ENCODE measurements at regions not wholly inside any gene's neighbourhood (a gene's known extent, or its start where the extent isn't known, plus 50 kb on each side); places are given as distances from the start of the nearest gene placed in this dataset.

- no peaks in the 10 kb centered on the region for H3K36me3 ChIP-seq (ENCODE audit: insufficient read depth, low read length, poor library complexity, severe bottlenecking)
- ChIA-PET CTCF (no interaction called here), POLR2A (ENCODE audit: low non-redundant PET) (no interaction called here)
- no peak overlapping the region for H3K4me3 ChIP-seq (ENCODE audit: low read depth, low read length, poor library complexity, severe bottlenecking)
- DNase-seq (ENCODE audit: low spot score) = no peak
- H3K4me1 ChIP-seq (ENCODE audit: insufficient read depth, low read length, poor library complexity, severe bottlenecking) = peaks cover 10% of the 10 kb centered on the region
- no TSS peak for BruUV-seq (replicated peaks)
- H3K9me3 ChIP-seq (ENCODE audit: low read depth, low read length, poor library complexity, severe bottlenecking) = no peaks in the 10 kb centered on the region
- H3K27ac ChIP-seq (ENCODE audit: low read depth, low read length, poor library complexity, severe bottlenecking) = no peak overlapping the region
- intact Hi-C loops (cut with micrococcal nuclease; ENCODE audit: unreplicated experiment) = no loop called here
- H3K27me3 ChIP-seq (replicated peaks; ENCODE audit: insufficient read depth, low read depth, low read length, poor library complexity) = no peaks in the 10 kb centered on the region
- no peak for TF ChIP-seq EZH2 (IDR thresholded peaks at IDR 0.05; ENCODE audit: borderline replicate concordance, low read depth, low read length, poor library complexity, severe bottlenecking)
- no peak for TF ChIP-seq CTCF (conservative IDR thresholded peaks at IDR 0.05; ENCODE audit: low read depth, low read length)
Observed at GRCh38 chr11:15912291-15912690, 444.1 kb downstream of the SOX6 start.

DNA sequence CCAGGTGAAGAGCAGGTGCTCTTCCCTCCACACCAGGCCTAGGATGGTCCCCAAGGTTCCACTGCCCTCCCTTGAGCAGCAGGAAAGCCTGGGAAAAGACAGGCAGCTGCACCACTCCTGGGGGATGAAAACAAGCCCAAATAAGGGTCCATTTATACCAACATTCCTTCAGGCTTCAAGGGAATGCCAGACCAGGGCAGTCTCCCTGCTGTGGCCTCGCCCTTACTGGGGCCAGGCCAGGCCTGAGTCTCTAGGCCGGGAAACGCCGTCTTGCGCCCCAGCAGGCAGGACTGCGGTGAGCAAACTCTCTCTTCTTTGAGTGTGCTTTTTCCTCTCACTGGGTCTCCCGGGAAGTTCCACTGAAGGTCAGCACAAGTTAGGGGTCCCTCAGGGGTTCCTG, 443.5 kb downstream of the SOX6 start:
- Histone ChIP-seq H3K36me3 (ENCODE audit: insufficient read depth, low read length, poor library complexity, severe bottlenecking) (no peaks in the 10 kb centered on the region), H3K27ac (ENCODE audit: low read depth, low read length, poor library complexity, severe bottlenecking) (no peak overlapping the region), H3K27me3 (replicated peaks; ENCODE audit: insufficient read depth, low read depth, low read length, poor library complexity) (no peaks in the 10 kb centered on the region), H3K4me3 (ENCODE audit: low read depth, low read length, poor library complexity, severe bottlenecking) (no peak overlapping the region), H3K9me3 (ENCODE audit: low read depth, low read length, poor library complexity, severe bottlenecking) (no peaks in the 10 kb centered on the region), H3K4me1 (ENCODE audit: insufficient read depth, low read length, poor library complexity, severe bottlenecking) (peaks cover 10% of the 10 kb centered on the region)
- CTCF ChIA-PET = no interaction called here
- POLR2A ChIA-PET (ENCODE audit: low non-redundant PET) = no interaction called here
- no TSS peak for BruUV-seq (replicated peaks)
- no peak for DNase-seq (ENCODE audit: low spot score)
- no peak for TF ChIP-seq CTCF (conservative IDR thresholded peaks at IDR 0.05; ENCODE audit: low read depth, low read length)
- TF ChIP-seq EZH2 (IDR thresholded peaks at IDR 0.05; ENCODE audit: borderline replicate concordance, low read depth, low read length, poor library complexity, severe bottlenecking) = no peak
- intact Hi-C loops (cut with micrococcal nuclease; ENCODE audit: unreplicated experiment) = no loop called here

DNA sequence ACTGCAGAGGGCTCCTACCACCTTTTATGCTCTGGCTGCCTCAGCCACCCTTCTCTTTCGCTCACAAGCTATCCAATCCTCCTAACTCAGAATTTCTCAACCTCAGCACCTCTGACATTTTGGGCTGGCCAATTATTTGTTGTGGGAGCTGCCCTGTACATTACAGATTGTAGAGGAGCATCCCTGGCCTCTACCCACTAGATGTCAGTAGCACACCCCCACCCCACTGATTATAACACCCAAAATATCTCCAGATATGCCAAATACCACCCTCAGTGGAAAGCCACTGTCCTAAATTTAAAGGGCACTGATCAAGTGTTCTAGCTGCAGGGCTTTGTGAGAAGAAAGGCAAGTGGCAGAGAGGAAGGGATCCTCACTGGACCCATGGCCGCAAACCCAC, 443.1 kb downstream of the SOX6 start:
- no peaks in the 10 kb centered on the region for H3K9me3 ChIP-seq (ENCODE audit: low read depth, low read length, poor library complexity, severe bottlenecking)
- POLR2A ChIA-PET (ENCODE audit: low non-redundant PET) = no interaction called here
- BruUV-seq (replicated peaks) = no TSS peak
- H3K27ac ChIP-seq (ENCODE audit: low read depth, low read length, poor library complexity, severe bottlenecking) = no peak overlapping the region
- peak; percentile 37 for DNase-seq (ENCODE audit: low spot score)
- peaks cover 10% of the 10 kb centered on the region for H3K4me1 ChIP-seq (ENCODE audit: insufficient read depth, low read length, poor library complexity, severe bottlenecking)
- intact Hi-C loops (cut with micrococcal nuclease; ENCODE audit: unreplicated experiment) = no loop called here
- H3K36me3 ChIP-seq (ENCODE audit: insufficient read depth, low read length, poor library complexity, severe bottlenecking) = no peaks in the 10 kb centered on the region
- CTCF ChIA-PET = no interaction called here
- H3K4me3 ChIP-seq (ENCODE audit: low read depth, low read length, poor library complexity, severe bottlenecking) = no peak overlapping the region
- H3K27me3 ChIP-seq (replicated peaks; ENCODE audit: insufficient read depth, low read depth, low read length, poor library complexity) = no peaks in the 10 kb centered on the region
- TF ChIP-seq EZH2 (IDR thresholded peaks at IDR 0.05; ENCODE audit: borderline replicate concordance, low read depth, low read length, poor library complexity, severe bottlenecking) (no peak), CTCF (conservative IDR thresholded peaks at IDR 0.05; ENCODE audit: low read depth, low read length) (0 out of 2 replicates have a peak, but pooled peaks have one; percentile 25)
